ENCODE measurements at regions not wholly inside any gene's neighbourhood (a gene's known extent, or its start where the extent isn't known, plus 50 kb on each side); places are given as distances from the start of the nearest gene placed in this dataset.
"Not testable (repeated sequence)": the region's sequence is repeated elsewhere in the genome, so short reads cannot be mapped to it uniquely, and the experiment has no call there.

DNA sequence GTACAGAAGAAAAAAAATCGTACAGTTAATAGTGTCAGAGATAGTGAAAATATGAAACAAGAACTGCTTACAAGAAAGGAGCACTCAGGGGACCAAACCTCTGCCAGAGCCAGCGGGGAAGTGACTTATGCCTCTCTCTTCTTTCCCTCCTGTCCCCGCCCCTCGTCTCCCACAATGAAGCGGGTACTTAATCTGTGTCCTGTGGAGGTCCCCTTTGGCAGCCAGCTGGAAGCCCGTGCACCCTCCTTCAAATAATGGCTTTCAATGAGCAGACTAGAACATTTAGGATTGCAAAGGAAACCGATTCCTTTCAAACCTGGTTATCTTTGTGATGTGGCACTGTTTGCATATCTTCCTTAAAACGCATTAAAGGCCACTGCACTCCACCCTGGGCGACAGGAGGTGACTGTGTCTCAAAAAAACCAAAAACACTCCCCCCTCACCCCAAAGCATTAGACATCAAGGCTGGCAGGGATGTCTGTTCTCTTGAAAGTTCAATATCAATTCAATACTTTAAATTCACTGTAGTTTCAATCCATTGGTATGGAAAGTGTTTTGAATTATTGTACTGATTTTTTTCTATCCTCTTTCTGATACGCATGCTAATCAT lies 51.7 kb downstream of the PPIAL4C start:
- Histone ChIP-seq H3K4me2 (peak overlapping the region; percentile 78), H3F3A (ENCODE audit: low read depth) (peaks cover 20% of the 10 kb centered on the region), H3K4me3 (peak overlapping the region; percentile 57), H3K27ac (peak overlapping the region; percentile 45)
- H3K9ac ChIP-seq; H3K9me3 ChIP-seq (ENCODE audit: low read depth); H3K4me1 ChIP-seq; H3K9me3 Mint-ChIP-seq; H4K20me1 ChIP-seq (ENCODE audit: low read depth); H3K79me2 ChIP-seq (ENCODE audit: low read depth); H3K27me3 Mint-ChIP-seq (ENCODE audit: insufficient read depth, low read depth); H2AFZ ChIP-seq (replicated peaks); H3K27me3 ChIP-seq; H3K27ac Mint-ChIP-seq; H3K36me3 Mint-ChIP-seq; H3K36me3 ChIP-seq: not testable (repeated sequence)
- DNase-seq (ENCODE audit: low spot score), result peak; percentile 28
- Mint-ChIP-seq H3K4me3 (peak overlapping the region; percentile 97), H3K4me1 (peaks cover 18% of the 10 kb centered on the region)

DNA sequence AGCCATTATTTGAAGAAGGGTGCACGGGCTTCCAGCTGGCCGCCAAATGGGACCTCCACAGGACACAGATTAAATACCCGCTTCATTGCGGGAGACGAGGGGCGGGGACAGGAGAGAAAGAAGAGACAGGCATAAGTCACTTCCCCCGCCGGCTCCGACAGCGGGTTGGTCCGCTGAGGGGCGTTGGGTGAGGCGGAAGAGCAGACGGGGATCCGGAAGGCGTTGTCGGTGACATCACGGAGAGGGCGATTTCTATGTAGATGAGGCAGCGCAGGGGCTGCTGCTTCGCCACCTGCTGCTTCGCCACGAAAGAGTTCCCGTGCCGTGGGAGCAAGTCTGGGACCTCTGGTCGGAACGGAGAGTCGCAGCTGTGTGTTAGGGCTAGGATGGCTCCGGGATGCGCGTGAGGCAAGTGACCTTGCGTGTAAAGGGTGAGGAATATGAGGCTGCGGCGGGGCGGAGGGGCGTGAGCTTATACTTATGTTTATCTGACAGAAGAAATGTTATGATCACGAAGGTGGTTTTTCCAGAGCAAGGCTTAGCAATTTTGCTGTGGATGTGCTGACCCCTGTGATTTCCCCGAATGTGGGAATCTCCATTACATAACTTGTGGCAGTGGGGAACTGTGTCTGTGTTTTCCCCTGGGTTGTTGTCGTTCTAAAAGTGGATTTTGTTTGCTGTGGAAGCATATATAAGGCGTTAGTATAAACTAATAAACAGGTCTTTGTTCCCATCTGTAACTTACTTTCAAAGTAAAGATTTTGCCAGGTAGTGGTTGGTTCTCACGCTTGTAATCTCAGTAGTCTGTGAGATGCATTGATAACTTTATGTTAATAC lies 52.9 kb downstream of the PPIAL4C start:
- H3K36me3 Mint-ChIP-seq, result not testable (repeated sequence)
- H3K4me3 Mint-ChIP-seq, result peak overlapping the region; percentile 97
- H3K4me1 Mint-ChIP-seq, result peaks cover 18% of the 10 kb centered on the region

GRCh38 chr1:149638481-149638880 lies 54.8 kb downstream of the PPIAL4C start:
- H3K36me3 Mint-ChIP-seq; H3K4me2 ChIP-seq; DNase-seq (ENCODE audit: low spot score); H3K9ac ChIP-seq; H4K20me1 ChIP-seq (ENCODE audit: low read depth); H3K4me3 Mint-ChIP-seq; H3K27me3 ChIP-seq; H3K9me3 ChIP-seq (ENCODE audit: low read depth); H3K27ac ChIP-seq; H3K79me2 ChIP-seq (ENCODE audit: low read depth); H3K9me3 Mint-ChIP-seq; H3K27ac Mint-ChIP-seq; H2AFZ ChIP-seq (replicated peaks); H3K27me3 Mint-ChIP-seq (ENCODE audit: insufficient read depth, low read depth); H3K36me3 ChIP-seq; H3K4me3 ChIP-seq; H3K4me1 ChIP-seq: not testable (repeated sequence)
- peaks cover 20% of the 10 kb centered on the region for H3F3A ChIP-seq (ENCODE audit: low read depth)
- peaks cover 18% of the 10 kb centered on the region for H3K4me1 Mint-ChIP-seq

More for the DNA sequence above, 52.9 kb downstream of the PPIAL4C start:
- H3K36me3 ChIP-seq; H3K27me3 Mint-ChIP-seq (ENCODE audit: insufficient read depth, low read depth); H4K20me1 ChIP-seq (ENCODE audit: low read depth); H3K4me1 ChIP-seq; H3K79me2 ChIP-seq (ENCODE audit: low read depth); H3K9me3 ChIP-seq (ENCODE audit: low read depth); H3K27me3 ChIP-seq; H3K9me3 Mint-ChIP-seq: not testable (repeated sequence)
- H2AFZ ChIP-seq (replicated peaks), result peak overlapping the region; percentile 52
- H3K27ac Mint-ChIP-seq, result peak overlapping the region; percentile 100
- DNase-seq (ENCODE audit: low spot score), result peak; percentile 95
- peak overlapping the region; percentile 91 for H3K9ac ChIP-seq
- H3K4me2 ChIP-seq, result peak overlapping the region; percentile 78
- H3K27ac ChIP-seq, result peak overlapping the region; percentile 100
- peaks cover 20% of the 10 kb centered on the region for H3F3A ChIP-seq (ENCODE audit: low read depth)
- peak overlapping the region; percentile 57 for H3K4me3 ChIP-seq

GRCh38 chr1:149638901-149639658 lies 55.4 kb downstream of the PPIAL4C start:
- H3K4me1 ChIP-seq; H3K4me3 Mint-ChIP-seq; H2AFZ ChIP-seq (replicated peaks); H3K27me3 Mint-ChIP-seq (ENCODE audit: insufficient read depth, low read depth); H3K9me3 Mint-ChIP-seq; H4K20me1 ChIP-seq (ENCODE audit: low read depth); H3K27ac ChIP-seq; H3K4me2 ChIP-seq; H3K9ac ChIP-seq; H3K27me3 ChIP-seq; DNase-seq (ENCODE audit: low spot score); H3K4me3 ChIP-seq; H3K36me3 Mint-ChIP-seq; H3K79me2 ChIP-seq (ENCODE audit: low read depth); H3K36me3 ChIP-seq; H3K27ac Mint-ChIP-seq; H3K9me3 ChIP-seq (ENCODE audit: low read depth): not testable (repeated sequence)
- peaks cover 16% of the 10 kb centered on the region for H3F3A ChIP-seq (ENCODE audit: low read depth)
- peaks cover 15% of the 10 kb centered on the region for H3K4me1 Mint-ChIP-seq

DNA sequence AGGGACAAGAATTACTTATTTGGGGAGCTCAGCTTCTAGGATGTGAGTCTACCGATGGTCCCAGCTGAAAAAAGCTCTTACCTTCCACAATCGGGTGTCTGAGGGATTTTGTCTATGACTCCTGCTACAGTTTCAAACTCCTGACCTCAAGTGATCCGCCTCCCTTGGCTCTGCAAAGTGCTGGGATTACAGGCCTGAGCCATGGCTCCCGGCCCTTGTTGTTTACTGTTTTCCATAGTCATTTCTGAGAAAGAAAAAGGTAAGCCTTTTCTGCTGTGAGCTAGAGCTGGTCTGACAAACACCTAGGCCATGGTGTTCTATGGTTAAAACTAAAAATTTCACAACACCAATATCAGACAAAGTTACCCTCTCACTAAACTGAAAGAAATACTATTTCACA lies 57.5 kb downstream of the PPIAL4C start:
- H3F3A ChIP-seq (ENCODE audit: low read depth); H3K9me3 ChIP-seq (ENCODE audit: low read depth); H4K20me1 ChIP-seq (ENCODE audit: low read depth); H3K36me3 Mint-ChIP-seq; H3K4me2 ChIP-seq; H3K4me1 ChIP-seq; H3K4me3 Mint-ChIP-seq; H3K4me1 Mint-ChIP-seq; H3K79me2 ChIP-seq (ENCODE audit: low read depth); H3K27me3 Mint-ChIP-seq (ENCODE audit: insufficient read depth, low read depth); DNase-seq (ENCODE audit: low spot score); H3K9me3 Mint-ChIP-seq; H3K4me3 ChIP-seq; H2AFZ ChIP-seq (replicated peaks); H3K27ac Mint-ChIP-seq; H3K27me3 ChIP-seq; H3K27ac ChIP-seq; H3K9ac ChIP-seq; H3K36me3 ChIP-seq: not testable (repeated sequence)

- not testable (repeated sequence) for H3K9me3 Mint-ChIP-seq; H3K79me2 ChIP-seq (ENCODE audit: low read depth); H3K27ac Mint-ChIP-seq; H3K27me3 Mint-ChIP-seq (ENCODE audit: insufficient read depth, low read depth); H3K27ac ChIP-seq; H3K9me3 ChIP-seq (ENCODE audit: low read depth); H3K36me3 ChIP-seq; H3K4me3 Mint-ChIP-seq; H3K4me2 ChIP-seq; H3K36me3 Mint-ChIP-seq; H3F3A ChIP-seq (ENCODE audit: low read depth); H4K20me1 ChIP-seq (ENCODE audit: low read depth); H3K4me3 ChIP-seq; H2AFZ ChIP-seq (replicated peaks); H3K4me1 Mint-ChIP-seq; H3K27me3 ChIP-seq; H3K9ac ChIP-seq; H3K4me1 ChIP-seq
- DNase-seq (ENCODE audit: low spot score), result peak; percentile 2
Measured at GRCh38 chr1:149644818-149645217, 61.2 kb downstream of the PPIAL4C start.

DNA sequence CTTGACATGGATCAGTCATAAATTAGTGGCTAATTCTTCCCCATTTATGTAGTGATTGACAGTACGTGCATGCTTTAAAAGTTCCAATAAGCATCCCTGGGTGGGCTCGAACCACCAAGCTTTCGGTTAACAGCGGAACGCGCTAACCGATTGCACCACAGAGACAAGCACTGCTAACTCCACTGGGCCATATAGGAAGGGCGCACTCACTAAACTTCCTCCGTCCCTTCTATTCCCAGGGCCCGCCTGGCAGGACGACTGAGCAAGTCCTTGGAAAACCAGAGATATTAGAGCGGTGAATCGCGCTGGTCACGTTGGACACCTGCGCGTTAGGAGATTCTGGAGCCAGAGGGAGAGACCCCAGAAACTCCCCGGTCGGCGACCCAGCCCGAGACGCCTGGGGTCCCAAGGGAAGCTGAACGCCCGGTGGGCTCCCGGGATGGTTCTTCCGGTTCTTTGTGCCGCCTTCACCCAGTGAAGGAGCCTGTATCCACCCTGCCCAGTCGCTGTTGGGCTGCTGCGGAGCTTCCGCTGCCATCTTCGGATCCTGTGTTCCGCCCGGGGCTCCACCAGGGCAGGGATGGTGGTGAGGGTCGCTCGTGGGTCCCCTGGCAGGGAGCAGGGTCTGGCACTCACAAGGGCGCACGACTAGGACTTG lies 62.8 kb downstream of the PPIAL4C start:
- H3K4me1 ChIP-seq; H3K27me3 ChIP-seq; H3K9me3 ChIP-seq (ENCODE audit: low read depth); H3K9ac ChIP-seq; H3K36me3 ChIP-seq; H3K79me2 ChIP-seq (ENCODE audit: low read depth); H3K27ac Mint-ChIP-seq; H3K4me3 Mint-ChIP-seq; H3K27me3 Mint-ChIP-seq (ENCODE audit: insufficient read depth, low read depth); H3K36me3 Mint-ChIP-seq; H3K4me1 Mint-ChIP-seq; H3K27ac ChIP-seq; H3K9me3 Mint-ChIP-seq; H4K20me1 ChIP-seq (ENCODE audit: low read depth); H3F3A ChIP-seq (ENCODE audit: low read depth): not testable (repeated sequence)
- peak overlapping the region; percentile 47 for H3K4me3 ChIP-seq
- peak overlapping the region; percentile 83 for H3K4me2 ChIP-seq
- H2AFZ ChIP-seq (replicated peaks), result peak overlapping the region; percentile 68
- peak; percentile 5 for DNase-seq (ENCODE audit: low spot score)
